ENCODE measurements at regions not wholly inside any gene's neighbourhood (a gene's known extent, or its start where the extent isn't known, plus 50 kb on each side); places are given as distances from the start of the nearest gene placed in this dataset.

- H3K36me3 Mint-ChIP-seq: peaks cover 0 to 4% of the 10 kb centered on the region in 2 donors
- H3K27ac ChIP-seq (ENCODE audit: low read depth in 1 of 2, low read length in 2 of 2): no peak overlapping the region
- H2AFZ ChIP-seq (ENCODE audit: insufficient read depth, low read depth, low read length, poor library complexity, severe bottlenecking): no peak overlapping the region
- TF ChIP-seq CTCF (IDR thresholded peaks at IDR 0.05): no peak
- no peaks in the 10 kb centered on the region for H4K20me1 ChIP-seq (ENCODE audit: insufficient read depth, low read length)
- H3K4me3 Mint-ChIP-seq: no peak overlapping the region
- H3K9me3 ChIP-seq (replicated peaks in 1 of 2; ENCODE audit: control insufficient read depth in 1 of 2, insufficient read depth in 1 of 2, low read length in 2 of 2): no peaks in the 10 kb centered on the region
- peaks cover 67 to 70% of the 10 kb centered on the region in 2 donors for H3K4me1 ChIP-seq (ENCODE audit: control insufficient read depth in 1 of 2, insufficient read depth in 2 of 2, low read length in 2 of 2)
- H3K4me3 ChIP-seq (replicated peaks in 1 of 3; ENCODE audit: low read depth in 2 of 3, low read length in 3 of 3): no peak overlapping the region
- peaks cover 0 to 7% (median 4%) of the 10 kb centered on the region in 3 donors for H3K27me3 Mint-ChIP-seq (ENCODE audit: low read depth in 3 of 3)
- no peaks in the 10 kb centered on the region for H3K36me3 ChIP-seq (replicated peaks in 1 of 2; ENCODE audit: control insufficient read depth in 1 of 2, insufficient read depth in 2 of 2, low read length in 2 of 2)
- no peak for DNase-seq
- 100% methylated on average over 1 of the region's 4 CpGs for WGBS (ENCODE audit: insufficient coverage)
- no peaks in the 10 kb centered on the region for H3K79me2 ChIP-seq (ENCODE audit: insufficient read depth, low read length)
- H3K9me3 Mint-ChIP-seq: no peaks in the 10 kb centered on the region
- peaks cover 67% of the 10 kb centered on the region for H3K4me1 Mint-ChIP-seq
- H3K27ac Mint-ChIP-seq: peak overlapping the region in 1 of 7 donors; percentile 50
- H3K4me2 ChIP-seq (replicated peaks; ENCODE audit: extremely low read depth, low read length, poor library complexity, severe bottlenecking): no peak overlapping the region
- H3K27me3 ChIP-seq (ENCODE audit: control insufficient read depth in 2 of 2, insufficient read depth in 2 of 2, low read length in 2 of 2): no peaks in the 10 kb centered on the region
- no peak overlapping the region for H3K9ac ChIP-seq (ENCODE audit: insufficient read depth, low read length, poor library complexity, severe bottlenecking)
- intact Hi-C loops (cut with micrococcal nuclease): no loop called here
These were observed 53.6 kb upstream of the EML4 start for GRCh38 chr2:42115588-42115987.

- H3K9me3 ChIP-seq (replicated peaks in 1 of 2; ENCODE audit: control insufficient read depth in 1 of 2, insufficient read depth in 1 of 2, low read length in 2 of 2): no peaks in the 10 kb centered on the region
- no peak overlapping the region for H3K27ac ChIP-seq (ENCODE audit: low read depth in 1 of 2, low read length in 2 of 2)
- no peaks in the 10 kb centered on the region for H4K20me1 ChIP-seq (ENCODE audit: insufficient read depth, low read length)
- DNase-seq: no peak
- TF ChIP-seq CTCF (IDR thresholded peaks at IDR 0.05): no peak
- no peaks in the 10 kb centered on the region for H3K79me2 ChIP-seq (ENCODE audit: insufficient read depth, low read length)
- no peak overlapping the region for H3K9ac ChIP-seq (ENCODE audit: insufficient read depth, low read length, poor library complexity, severe bottlenecking)
- H3K4me1 Mint-ChIP-seq: peaks cover 67% of the 10 kb centered on the region
- no peak overlapping the region for H2AFZ ChIP-seq (ENCODE audit: insufficient read depth, low read depth, low read length, poor library complexity, severe bottlenecking)
- peak overlapping the region in 2 of 7 donors; percentile 35 to 75 for H3K27ac Mint-ChIP-seq
- WGBS (ENCODE audit: insufficient coverage): 95% methylated on average over 3 of the region's 5 CpGs
- intact Hi-C loops (cut with micrococcal nuclease): no loop called here
- peaks cover 67 to 69% of the 10 kb centered on the region in 2 donors for H3K4me1 ChIP-seq (ENCODE audit: control insufficient read depth in 1 of 2, insufficient read depth in 2 of 2, low read length in 2 of 2)
- H3K36me3 ChIP-seq (replicated peaks in 1 of 2; ENCODE audit: control insufficient read depth in 1 of 2, insufficient read depth in 2 of 2, low read length in 2 of 2): no peaks in the 10 kb centered on the region
- peaks cover 0 to 4% (median 2%) of the 10 kb centered on the region in 7 donors for H3K9me3 Mint-ChIP-seq
- H3K4me2 ChIP-seq (replicated peaks; ENCODE audit: extremely low read depth, low read length, poor library complexity, severe bottlenecking): no peak overlapping the region
- no peak overlapping the region for H3K4me3 Mint-ChIP-seq
- H3K27me3 ChIP-seq (ENCODE audit: control insufficient read depth in 2 of 2, insufficient read depth in 2 of 2, low read length in 2 of 2): no peaks in the 10 kb centered on the region
- peaks cover 0 to 8% (median 4%) of the 10 kb centered on the region in 3 donors for H3K27me3 Mint-ChIP-seq (ENCODE audit: low read depth in 3 of 3)
- H3K4me3 ChIP-seq (replicated peaks in 1 of 3; ENCODE audit: low read depth in 2 of 3, low read length in 3 of 3): no peak overlapping the region
- H3K36me3 Mint-ChIP-seq: peaks cover 0 to 4% of the 10 kb centered on the region in 2 donors
These were observed 52.7 kb upstream of the EML4 start for GRCh38 chr2:42116195-42117181.
